Hepatocyte (in vitro differentiated cells): ENCODE measurements at regions not wholly inside any gene's neighbourhood (a gene's known extent, or its start where the extent isn't known, plus 50 kb on each side); places are given as distances from the start of the nearest gene placed in this dataset.

ENCODE experiments used
- DNase-seq: peaks from one replicate; pipeline ENCODE4 v3.0.0-alpha.2; 2016; ENCODE audit warnings: low spot score
- H2AFZ ChIP-seq: fragments of 200-600 bp; sonication (generic); 2 replicates; pipeline ENCODE4 v1.6.0; 2016; ENCODE audit warnings: antibody characterized with exemption, mild to moderate bottlenecking
- H3K27ac ChIP-seq: fragments of 200-600 bp; sonication (generic); 2 replicates; pipeline ENCODE4 v1.5.1; 2016; ENCODE audit warnings: mild to moderate bottlenecking
- H3K27me3 ChIP-seq: fragments of 200-600 bp; sonication (generic); 2 replicates; pipeline ENCODE4 v1.6.1; 2016
- H3K36me3 ChIP-seq: fragments of 200-600 bp; sonication (generic); replicated peaks from 2 replicates; pipeline ENCODE4 v1.5.1; 2016; ENCODE audit warnings: low read depth; ENCODE audit not compliant: insufficient read depth
- H3K4me1 ChIP-seq: fragments of 200-600 bp; sonication (generic); 2 replicates; pipeline ENCODE4 v1.5.1; 2016; ENCODE audit warnings: mild to moderate bottlenecking, moderate library complexity; ENCODE audit not compliant: insufficient read depth
- H3K4me2 ChIP-seq: fragments of 200-600 bp; sonication (generic); 2 replicates; pipeline ENCODE4 v1.6.0; 2016
- H3K4me3 ChIP-seq: fragments of 200-600 bp; sonication (generic); 2 replicates; pipeline ENCODE4 v1.5.1; 2016; ENCODE audit warnings: mild to moderate bottlenecking
- H3K79me2 ChIP-seq: fragments of 200-600 bp; sonication (generic); 2 replicates; pipeline ENCODE4 v1.6.0; 2017; ENCODE audit warnings: mild to moderate bottlenecking
- H3K9me2 ChIP-seq: fragments of 200-600 bp; sonication (generic); replicated peaks from 2 replicates; pipeline ENCODE4 v1.6.0; 2017; ENCODE audit warnings: mild to moderate bottlenecking; ENCODE audit not compliant: insufficient read depth
- H3K9me3 ChIP-seq: fragments of 200-600 bp; sonication (generic); 2 replicates; pipeline ENCODE4 v1.5.1; 2016; ENCODE audit warnings: low read depth, mild to moderate bottlenecking
- H4K20me1 ChIP-seq: fragments of 200-600 bp; sonication (generic); 2 replicates; pipeline ENCODE4 v1.6.0; 2016; ENCODE audit warnings: mild to moderate bottlenecking; ENCODE audit not compliant: insufficient read depth, poor library complexity, severe bottlenecking
- CTCF ChIP-seq: fragments of 200-600 bp; sonication (generic); IDR thresholded peaks from 2 replicates; pipeline ENCODE4 v1.5.1; 2016; ENCODE audit warnings: antibody characterized with exemption, mild to moderate bottlenecking; ENCODE audit not compliant: poor library complexity
- EZH2 ChIP-seq: fragments of 200-600 bp; sonication (generic); IDR thresholded peaks from 2 replicates; pipeline ENCODE4 v1.6.1; 2016; ENCODE audit warnings: antibody characterized with exemption, mild to moderate bottlenecking, borderline replicate concordance
- EZH2phosphoT487 ChIP-seq: fragments of 200-600 bp; sonication (generic); IDR thresholded peaks from one replicate; pipeline ENCODE4 v1.6.1; 2018; ENCODE audit warnings: antibody characterized with exemption, mild to moderate bottlenecking, low read depth, moderate library complexity; ENCODE audit not compliant: unreplicated experiment, severe bottlenecking
- WGBS: methylation state at CpG from one replicate; pipeline ENCODE4 v1.1.6; 2016; ENCODE audit warnings: low lambda C conversion rate; ENCODE audit errors: missing lambda C conversion rate; 5-methylcytosine and 5-hydroxymethylcytosine counted together

- H2AFZ ChIP-seq, result no peak overlapping the region
- H3K4me3 ChIP-seq, result no peak overlapping the region
- no peaks in the 10 kb centered on the region for H3K4me1 ChIP-seq
- no peak for TF ChIP-seq EZH2
- TF ChIP-seq CTCF, result no peak
- TF ChIP-seq EZH2phosphoT487, result no peak
- DNase-seq, result no peak
- H4K20me1 ChIP-seq, result no peaks in the 10 kb centered on the region
- no peaks in the 10 kb centered on the region for H3K9me2 ChIP-seq
- H3K4me2 ChIP-seq, result no peak overlapping the region
- H3K27ac ChIP-seq, result no peak overlapping the region
- no peaks in the 10 kb centered on the region for H3K36me3 ChIP-seq
- 94% methylated on average over 5 of the region's 5 CpGs for WGBS
- H3K79me2 ChIP-seq, result no peaks in the 10 kb centered on the region
- no peaks in the 10 kb centered on the region for H3K9me3 ChIP-seq
- H3K27me3 ChIP-seq, result no peaks in the 10 kb centered on the region
These were observed 423.3 kb upstream of the THRB start for GRCh38 chr3:24917908-24918307.

- no peaks in the 10 kb centered on the region for H4K20me1 ChIP-seq
- TF ChIP-seq CTCF (no peak), EZH2phosphoT487 (no peak), EZH2 (no peak)
These were observed 428.9 kb upstream of the THRB start for GRCh38 chr3:24923570-24923969.

GRCh38 chr3:24929521-24929920 is 434.9 kb upstream of the THRB start:
- H4K20me1 ChIP-seq, result no peaks in the 10 kb centered on the region
- H3K27ac ChIP-seq, result no peak overlapping the region
- no peaks in the 10 kb centered on the region for H3K9me2 ChIP-seq
- no peak overlapping the region for H3K4me3 ChIP-seq
- no peak for DNase-seq
- 93% methylated on average over 1 of the region's 1 CpG for WGBS
- TF ChIP-seq EZH2phosphoT487 (no peak), CTCF (no peak), EZH2 (no peak)
- H2AFZ ChIP-seq, result no peak overlapping the region
- no peaks in the 10 kb centered on the region for H3K36me3 ChIP-seq
- no peak overlapping the region for H3K4me2 ChIP-seq
- no peaks in the 10 kb centered on the region for H3K9me3 ChIP-seq
- H3K4me1 ChIP-seq, result no peaks in the 10 kb centered on the region
- no peaks in the 10 kb centered on the region for H3K79me2 ChIP-seq
- H3K27me3 ChIP-seq, result no peaks in the 10 kb centered on the region

More at GRCh38 chr3:24923570-24923969, 428.9 kb upstream of the THRB start:
- Histone ChIP-seq H3K27ac (no peak overlapping the region), H3K4me2 (no peak overlapping the region), H3K9me3 (no peaks in the 10 kb centered on the region), H3K9me2 (no peaks in the 10 kb centered on the region), H3K4me1 (no peaks in the 10 kb centered on the region), H2AFZ (no peak overlapping the region), H3K27me3 (no peaks in the 10 kb centered on the region), H3K79me2 (no peaks in the 10 kb centered on the region), H3K36me3 (no peaks in the 10 kb centered on the region), H3K4me3 (no peak overlapping the region)
- 50% methylated on average over 2 of the region's 2 CpGs for WGBS
- DNase-seq, result no peak

- no peak for DNase-seq
- Histone ChIP-seq H2AFZ (no peak overlapping the region), H3K4me1 (no peaks in the 10 kb centered on the region), H3K4me3 (no peak overlapping the region), H4K20me1 (no peaks in the 10 kb centered on the region), H3K9me2 (no peaks in the 10 kb centered on the region), H3K79me2 (no peaks in the 10 kb centered on the region), H3K27me3 (no peaks in the 10 kb centered on the region), H3K27ac (no peak overlapping the region), H3K4me2 (no peak overlapping the region), H3K9me3 (no peaks in the 10 kb centered on the region), H3K36me3 (no peaks in the 10 kb centered on the region)
- no peak for TF ChIP-seq EZH2phosphoT487
- TF ChIP-seq CTCF, result no peak
- no peak for TF ChIP-seq EZH2
- 87% methylated on average over 3 of the region's 3 CpGs for WGBS
These were observed 438.8 kb upstream of the THRB start for GRCh38 chr3:24933401-24933800.
